Endothelial cell of umbilical vein (primary cell): ENCODE measurements at regions not wholly inside any gene's neighbourhood (a gene's known extent, or its start where the extent isn't known, plus 50 kb on each side); places are given as distances from the start of the nearest gene placed in this dataset.

Source experiments
- BruUV-seq: library from RNA; stranded (reverse); fragments of 400-500 nt; replicated peaks from 2 replicates; lab custom pipeline; 2021; lab: Mats Ljungman, UMichigan
- CTCF ChIA-PET: fragments of 300-600, 350-600 bp; sonication (Branson Sonifier 250); formaldehyde crosslinking; loops from one replicate; lab custom pipeline; 2021; ENCODE audit warnings: antibody characterized with exemption, inconsistent platforms; lab: Charles Lee
- POLR2A ChIA-PET: fragments of 300-600, 350-600 bp; sonication (Branson Sonifier 250); formaldehyde crosslinking; loops from one replicate; lab custom pipeline; 2021; ENCODE audit warnings: antibody characterized with exemption, inconsistent platforms; lab: Charles Lee
- DNase-seq: peaks from one replicate; pipeline ENCODE4 v3.0.0-alpha.2; 2011; ENCODE audit warnings: low read depth, low spot score
- FAIRE-seq: peaks from 2 replicates; lab custom pipeline; 2011; peaks lifted over from hg19 to GRCh38; lab: Jason Lieb, UNC
- H2AFZ ChIP-seq: 2 replicates; pipeline ENCODE4 v1.6.0; 2012; ENCODE audit warnings: low read depth, low read length, control low read depth, inconsistent platforms
- H3K27ac ChIP-seq: 2 replicates; pipeline ENCODE4 v1.5.1; 2011; ENCODE audit warnings: low read depth, mild to moderate bottlenecking, control low read depth, low read length, moderate library complexity; ENCODE audit not compliant: insufficient read depth
- H3K27me3 ChIP-seq, 2 experiments: 2 replicates each; pipeline versions ENCODE4 v1.6.0 to v1.6.1; 2011; ENCODE audit warnings: low read length in 2 of 2, mixed read lengths in 1 of 2; ENCODE audit not compliant: control insufficient read depth in 2 of 2, insufficient read depth in 2 of 2
- H3K36me3 ChIP-seq, 2 experiments: 2 replicates in 1 of 2; 3 replicates in 1 of 2; pipeline ENCODE4 v1.5.1; 2011; ENCODE audit warnings: low read length in 2 of 2, mild to moderate bottlenecking in 1 of 2, moderate library complexity in 1 of 2; ENCODE audit not compliant: control insufficient read depth in 2 of 2, insufficient read depth in 2 of 2; ENCODE audit errors: extremely low read depth in 1 of 2
- H3K4me1 ChIP-seq: 3 replicates; pipeline ENCODE4 v1.5.1; 2011; ENCODE audit warnings: mild to moderate bottlenecking, low read length; ENCODE audit not compliant: control insufficient read depth, insufficient read depth; ENCODE audit errors: extremely low read depth
- H3K4me2 ChIP-seq: 2 replicates; pipeline ENCODE4 v1.6.1; 2011; ENCODE audit warnings: low read length, control low read depth, mixed read lengths; ENCODE audit not compliant: insufficient read depth
- H3K4me3 ChIP-seq, 3 experiments: fragments of 200-600 bp in 1 of 3; sonication (generic), shearing (Covaris generic) in 1 of 3; replicated peaks in 1 of 3; 2 replicates each; pipeline ENCODE4 v1.5.1; 2011 to 2016; ENCODE audit warnings: control low read depth in 3 of 3, low read length in 3 of 3, mild to moderate bottlenecking in 2 of 3, inconsistent platforms in 1 of 3, low read depth in 1 of 3, moderate library complexity in 1 of 3; ENCODE audit not compliant: insufficient read depth in 1 of 3
- H3K79me2 ChIP-seq: 2 replicates; pipeline ENCODE4 v1.6.0; 2012; ENCODE audit warnings: low read length, inconsistent platforms; ENCODE audit not compliant: control insufficient read depth, insufficient read depth
- H3K9ac ChIP-seq: replicated peaks from 2 replicates; pipeline ENCODE3; 2011; ENCODE audit warnings: low read length, control low read depth; ENCODE audit not compliant: insufficient read depth; ENCODE audit errors: extremely low read depth
- H3K9me1 ChIP-seq: replicated peaks from 3 replicates; pipeline ENCODE4 v1.6.0; 2011; ENCODE audit warnings: mild to moderate bottlenecking, low read length; ENCODE audit not compliant: control insufficient read depth, insufficient read depth; ENCODE audit errors: extremely low read depth
- H3K9me3 ChIP-seq: replicated peaks from 2 replicates; pipeline ENCODE4 v1.5.1; 2012; ENCODE audit warnings: low read length, inconsistent platforms; ENCODE audit not compliant: control insufficient read depth, insufficient read depth
- H4K20me1 ChIP-seq: replicated peaks from 2 replicates; pipeline ENCODE3; 2011; ENCODE audit warnings: mild to moderate bottlenecking, low read length; ENCODE audit not compliant: control insufficient read depth, insufficient read depth; ENCODE audit errors: extremely low read depth
- CTCF ChIP-seq, 2 donors: IDR thresholded peaks; 1 replicate in 1 of 2; 2 replicates in 1 of 2; pipeline ENCODE4 v1.5.1; 2011; ENCODE audit warnings: low read length in 2 of 2, mild to moderate bottlenecking in 2 of 2, moderate library complexity in 2 of 2, control low read depth in 1 of 2, inconsistent platforms in 1 of 2, low read depth in 1 of 2; ENCODE audit not compliant: insufficient read depth in 1 of 2; ENCODE audit errors: extremely low read depth in 1 of 2
- EZH2 ChIP-seq: IDR thresholded peaks from 2 replicates; pipeline ENCODE4 v1.6.1; 2012; ENCODE audit warnings: borderline replicate concordance, low read depth, mild to moderate bottlenecking, moderate library complexity, low read length, inconsistent platforms; ENCODE audit not compliant: severe bottlenecking
- FOS ChIP-seq: IDR thresholded peaks from 2 replicates; pipeline ENCODE4 v1.6.1; 2011; ENCODE audit warnings: mild to moderate bottlenecking, low read length, moderate library complexity, borderline replicate concordance; ENCODE audit not compliant: insufficient read depth
- GATA2 ChIP-seq: IDR thresholded peaks from 2 replicates; pipeline ENCODE4 v1.7.0; 2011; ENCODE audit warnings: low read depth, mild to moderate bottlenecking, moderate library complexity, mixed read lengths, low read length; ENCODE audit not compliant: insufficient read length, insufficient read depth
- JUN ChIP-seq: IDR thresholded peaks from 2 replicates; pipeline ENCODE4 v1.6.1; 2011; ENCODE audit warnings: borderline replicate concordance, low read depth; ENCODE audit not compliant: insufficient read length, insufficient read depth
- MYC ChIP-seq: IDR thresholded peaks from one replicate; pipeline ENCODE4 v1.6.1; 2011; ENCODE audit warnings: mild to moderate bottlenecking, low read depth, low read length
- POLR2A ChIP-seq: IDR thresholded peaks from 2 replicates; pipeline ENCODE4 v1.6.1; 2012; ENCODE audit warnings: low read depth, mild to moderate bottlenecking, control low read depth, low read length
- POLR2AphosphoS5 ChIP-seq: IDR thresholded peaks from 2 replicates; pipeline ENCODE4 v1.6.1; 2012; ENCODE audit warnings: low read depth, mild to moderate bottlenecking, control low read depth, low read length, moderate library complexity; ENCODE audit not compliant: insufficient read depth
- dilution Hi-C: fragments of 300-500 bp; cut with MboI; formaldehyde crosslinking; loops from one replicate; pipeline ENCODE4 v1.15.0; 2019; ENCODE audit warnings: low sequenced_read_pairs; ENCODE audit not compliant: extremely low pct_ligation_motif_present
- intact Hi-C: fragments of 100-400 bp; cut with micrococcal nuclease; formaldehyde crosslinking; loops from one replicate; pipeline ENCODE4 v1.10.0; 2022
- TF ChIP-seq, protein P1 (sequence below): IDR thresholded peaks from 2 replicates; pipeline ENCODE4 v1.6.1; 2011; ENCODE audit not compliant: insufficient read depth, insufficient read length

DNA sequence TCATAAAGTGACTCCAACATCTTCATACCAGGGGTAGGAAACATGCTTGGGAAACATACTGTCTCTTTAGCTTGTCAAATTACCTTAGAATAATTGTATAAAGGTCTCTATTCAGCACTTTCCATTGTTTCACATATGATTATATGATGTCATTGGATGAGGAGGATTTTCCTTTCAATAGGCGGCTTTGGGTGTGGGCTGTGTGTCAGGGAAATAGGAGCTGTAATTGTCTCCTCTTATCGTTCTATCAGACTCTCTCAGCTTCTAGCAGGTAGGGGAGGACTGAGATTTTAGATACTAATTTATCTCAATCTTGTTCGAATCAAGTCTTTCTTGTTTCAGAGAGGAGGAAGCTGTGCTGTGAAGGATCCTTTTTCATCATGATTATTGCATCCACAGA is 179.4 kb upstream of the OLIG3 start:
- Histone ChIP-seq H3K4me3 (no peak overlapping the region), H3K27me3 (no peaks in the 10 kb centered on the region), H3K9me1 (no peaks in the 10 kb centered on the region), H3K79me2 (no peaks in the 10 kb centered on the region), H2AFZ (no peak overlapping the region), H3K9ac (no peak overlapping the region), H3K9me3 (no peaks in the 10 kb centered on the region), H3K4me1 (no peaks in the 10 kb centered on the region), H3K27ac (no peak overlapping the region), H4K20me1 (no peaks in the 10 kb centered on the region), H3K36me3 (no peaks in the 10 kb centered on the region), H3K4me2 (no peak overlapping the region)
- BruUV-seq = no TSS peak
- no peak for FAIRE-seq
- no peak for DNase-seq
- intact Hi-C loops (no loop called here), dilution Hi-C loops (no loop called here)
- ChIA-PET POLR2A (no interaction called here), CTCF (interaction anchor here (0.6 to 1.4 kb wide), 4 partner anchors 9 to 957 kb away, joined by 3 to 5 read pairs (median 4); no protein-coding TSS in a partner anchor)
- no peak for TF ChIP-seq FOS
- no peak for TF ChIP-seq CTCF (IDR thresholded peaks at IDR 0.05; ENCODE audit: extremely low read depth in 1 of 2, insufficient read depth in 1 of 2, low read depth in 1 of 2, low read length in 2 of 2)
- TF ChIP-seq, protein P1, sequence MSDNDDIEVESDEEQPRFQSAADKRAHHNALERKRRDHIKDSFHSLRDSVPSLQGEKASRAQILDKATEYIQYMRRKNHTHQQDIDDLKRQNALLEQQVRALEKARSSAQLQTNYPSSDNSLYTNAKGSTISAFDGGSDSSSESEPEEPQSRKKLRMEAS = no peak
- TF ChIP-seq POLR2AphosphoS5 = no peak
- TF ChIP-seq MYC = no peak
- TF ChIP-seq GATA2 = no peak
- no peak for TF ChIP-seq POLR2A
- no peak for TF ChIP-seq JUN
- no peak for TF ChIP-seq EZH2
